Astrocyte of the cerebellum (primary cell): ENCODE measurements at regions not wholly inside any gene's neighbourhood (a gene's known extent, or its start where the extent isn't known, plus 50 kb on each side); places are given as distances from the start of the nearest gene placed in this dataset.
"Not testable (repeated sequence)": the region's sequence is repeated elsewhere in the genome, so short reads cannot be mapped to it uniquely, and the experiment has no call there.

Source experiments
- DNase-seq: peaks from one replicate; pipeline ENCODE4 v3.0.0-alpha.2; 2011; ENCODE audit warnings: low read depth
- H3K4me3 ChIP-seq: 2 replicates; pipeline ENCODE4 v1.5.1; 2011; ENCODE audit warnings: mild to moderate bottlenecking, low read depth, low read length, moderate library complexity
- in situ Hi-C: cut with HindIII; loops from 2 replicates; pipeline ENCODE4 v1.10.0; 2017; ENCODE audit warnings: low sequenced_read_pairs
- TF ChIP-seq, protein P1 (sequence below): IDR thresholded peaks from 2 replicates; pipeline ENCODE4 v1.5.1; 2012; ENCODE audit warnings: low read length, low read depth, moderate library complexity, mild to moderate bottlenecking; ENCODE audit errors: missing control alignments

DNA sequence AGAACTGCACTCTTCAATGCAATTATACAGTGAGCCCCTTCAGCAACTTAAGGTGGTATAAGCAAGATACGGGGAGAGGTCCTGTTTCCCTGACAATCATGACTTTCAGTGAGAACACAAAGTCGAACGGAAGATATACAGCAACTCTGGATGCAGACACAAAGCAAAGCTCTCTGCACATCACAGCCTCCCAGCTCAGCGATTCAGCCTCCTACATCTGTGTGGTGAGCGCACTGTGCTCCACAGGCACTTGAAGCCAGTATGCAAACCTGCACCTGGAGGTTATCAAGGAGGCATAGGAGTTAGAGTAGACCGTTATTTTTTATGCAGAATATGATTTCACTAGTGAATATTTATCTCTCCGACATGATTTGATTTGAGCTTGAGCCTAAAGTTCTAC, 152.2 kb upstream of the OR4E1 start:
- TF ChIP-seq, protein P1, sequence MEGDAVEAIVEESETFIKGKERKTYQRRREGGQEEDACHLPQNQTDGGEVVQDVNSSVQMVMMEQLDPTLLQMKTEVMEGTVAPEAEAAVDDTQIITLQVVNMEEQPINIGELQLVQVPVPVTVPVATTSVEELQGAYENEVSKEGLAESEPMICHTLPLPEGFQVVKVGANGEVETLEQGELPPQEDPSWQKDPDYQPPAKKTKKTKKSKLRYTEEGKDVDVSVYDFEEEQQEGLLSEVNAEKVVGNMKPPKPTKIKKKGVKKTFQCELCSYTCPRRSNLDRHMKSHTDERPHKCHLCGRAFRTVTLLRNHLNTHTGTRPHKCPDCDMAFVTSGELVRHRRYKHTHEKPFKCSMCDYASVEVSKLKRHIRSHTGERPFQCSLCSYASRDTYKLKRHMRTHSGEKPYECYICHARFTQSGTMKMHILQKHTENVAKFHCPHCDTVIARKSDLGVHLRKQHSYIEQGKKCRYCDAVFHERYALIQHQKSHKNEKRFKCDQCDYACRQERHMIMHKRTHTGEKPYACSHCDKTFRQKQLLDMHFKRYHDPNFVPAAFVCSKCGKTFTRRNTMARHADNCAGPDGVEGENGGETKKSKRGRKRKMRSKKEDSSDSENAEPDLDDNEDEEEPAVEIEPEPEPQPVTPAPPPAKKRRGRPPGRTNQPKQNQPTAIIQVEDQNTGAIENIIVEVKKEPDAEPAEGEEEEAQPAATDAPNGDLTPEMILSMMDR, result no peak
- no peak overlapping the region for H3K4me3 ChIP-seq
- DNase-seq, result no peak
- in situ Hi-C loops, result no loop called here

DNA sequence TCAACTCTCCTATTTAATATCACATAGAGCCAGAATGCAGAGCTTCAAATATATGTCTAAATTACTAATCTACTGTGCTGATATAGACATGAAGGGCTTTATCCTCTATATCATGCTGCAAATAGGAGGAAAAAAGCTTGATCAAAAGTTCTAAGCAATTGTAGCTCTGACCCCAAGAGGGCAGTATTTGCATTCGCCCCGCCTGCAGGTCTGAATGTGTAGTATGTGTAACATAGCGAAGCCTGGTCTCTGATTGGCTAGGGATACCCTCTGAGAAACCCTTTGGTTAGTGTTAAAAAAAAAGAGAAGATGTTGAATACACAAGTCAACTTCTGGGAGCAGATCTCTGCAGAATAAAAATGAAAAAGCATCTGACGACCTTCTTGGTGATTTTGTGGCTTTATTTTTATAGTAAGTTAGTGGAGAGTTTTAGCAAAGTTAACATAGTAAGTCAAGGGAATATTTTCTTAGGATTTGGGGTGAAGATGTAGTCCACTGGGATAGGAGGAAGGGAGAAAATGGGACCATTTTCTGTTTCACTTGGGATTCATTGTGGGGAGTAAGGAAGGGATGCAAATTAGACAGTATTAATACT, 151.6 kb upstream of the OR4E1 start:
- TF ChIP-seq, protein P1, result peak; percentile 52
- no peak overlapping the region for H3K4me3 ChIP-seq
- in situ Hi-C loops, result no loop called here
- no peak for DNase-seq

DNA sequence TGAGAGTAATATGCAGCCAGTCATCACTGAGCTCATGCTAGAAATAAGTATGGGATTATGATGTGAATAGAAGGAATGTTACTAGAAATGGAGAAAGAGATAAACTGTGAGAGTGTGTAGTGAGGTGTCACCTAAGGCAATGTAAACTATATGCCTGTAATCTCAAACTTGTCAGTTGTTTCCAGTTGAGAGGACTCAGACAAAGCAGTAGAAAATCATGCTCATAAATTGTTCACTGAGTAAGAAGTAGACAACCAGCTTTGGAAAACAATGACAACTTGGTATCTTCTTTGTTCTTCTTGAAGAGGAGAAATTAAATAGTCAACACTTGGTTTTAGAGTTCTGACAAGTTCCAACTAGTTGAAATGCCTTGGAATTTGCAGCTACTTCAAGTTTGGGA, 148.5 kb upstream of the OR4E1 start:
- no peak overlapping the region for H3K4me3 ChIP-seq
- in situ Hi-C loops, result no loop called here
- DNase-seq, result no peak
- TF ChIP-seq, protein P1, result no peak

- in situ Hi-C loops, result no loop called here
- no peak overlapping the region for H3K4me3 ChIP-seq
- DNase-seq, result no peak
- TF ChIP-seq, protein P1, result no peak
These were observed 147.0 kb upstream of the OR4E1 start for GRCh38 chr14:21820631-21821030.

DNA sequence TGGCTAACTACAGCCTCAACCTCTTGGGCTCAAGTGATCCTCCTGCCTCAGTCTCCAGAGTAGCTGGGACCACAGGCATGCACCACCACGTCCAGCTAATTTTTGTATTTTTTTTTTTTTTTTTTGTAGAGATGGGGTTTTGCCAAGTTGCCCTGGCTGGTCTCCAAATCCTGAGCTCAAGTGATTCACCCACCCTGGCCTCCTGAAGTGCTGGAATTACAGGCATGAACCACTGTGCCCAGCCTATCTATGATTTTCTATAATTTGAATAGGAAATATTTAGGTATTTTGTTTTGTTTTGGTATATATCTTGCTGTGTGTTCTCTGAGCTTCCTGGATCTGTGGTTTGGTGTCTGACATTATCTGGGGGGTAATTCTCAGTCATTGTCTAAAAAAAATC, 146.3 kb upstream of the OR4E1 start:
- in situ Hi-C loops, H3K4me3 ChIP-seq: not testable (repeated sequence)
- DNase-seq, result peak; percentile 49

DNA sequence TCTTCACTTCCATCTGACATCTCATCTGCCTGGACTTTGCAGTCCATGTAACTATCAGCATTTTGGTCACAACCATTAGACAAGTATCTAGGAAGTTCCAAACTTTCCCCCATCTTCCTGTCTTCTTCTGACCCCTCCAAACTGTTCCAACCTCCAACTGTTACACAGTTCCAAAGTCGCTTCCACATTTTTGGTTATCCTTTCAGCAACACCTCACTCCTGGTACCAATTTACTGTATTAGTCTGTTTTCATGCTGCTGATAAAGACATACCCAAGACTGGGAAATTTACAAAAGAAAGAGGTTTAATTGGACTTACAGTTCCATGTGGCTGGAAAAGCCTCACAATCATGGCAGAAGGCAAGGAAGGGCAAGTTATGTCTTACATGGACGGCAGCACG, 143.4 kb upstream of the OR4E1 start:
- DNase-seq, in situ Hi-C loops, H3K4me3 ChIP-seq: not testable (repeated sequence)

DNA sequence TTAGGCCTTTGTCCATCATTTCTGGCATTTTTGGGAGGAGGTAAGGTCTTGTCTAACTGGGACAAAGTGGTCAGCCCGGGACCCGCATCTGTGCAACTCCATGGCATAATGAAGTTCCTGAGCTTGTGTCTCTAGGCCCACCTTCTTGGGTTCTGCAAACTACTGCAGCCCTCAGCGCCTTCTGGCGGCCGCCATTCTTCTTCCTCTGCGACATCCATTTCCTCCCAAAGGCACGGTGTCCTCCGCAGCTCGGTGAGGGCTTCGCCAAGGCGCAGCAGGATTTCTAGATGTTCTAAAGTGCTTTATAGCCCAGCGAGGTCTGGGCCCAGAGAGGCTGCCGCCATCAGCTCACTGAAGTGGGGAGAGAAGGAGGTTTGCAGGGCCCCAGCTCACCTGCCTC, 134.4 kb upstream of the OR4E1 start:
- no peak for DNase-seq
- in situ Hi-C loops, result no loop called here
- H3K4me3 ChIP-seq, result no peak overlapping the region
- TF ChIP-seq, protein P1, result no peak

DNA sequence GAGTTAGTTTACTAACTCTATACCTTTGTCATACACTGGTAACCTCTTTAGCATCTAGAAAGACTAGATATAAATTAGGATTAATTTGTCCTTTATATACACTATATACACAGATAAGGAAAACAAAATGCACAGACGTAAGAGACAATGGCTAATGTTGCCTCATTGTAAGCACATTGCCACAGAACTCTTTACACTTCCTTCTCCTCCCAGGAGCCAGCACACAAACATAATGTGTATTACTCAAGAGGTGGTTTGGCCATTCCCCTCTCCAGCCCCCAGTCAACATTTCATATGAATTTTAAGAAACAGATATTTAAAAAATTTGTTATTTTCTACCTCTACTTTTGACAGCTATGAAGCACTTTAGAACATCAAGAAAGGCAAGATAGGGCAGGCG, 131.4 kb upstream of the OR4E1 start:
- H3K4me3 ChIP-seq, result no peak overlapping the region
- TF ChIP-seq, protein P1, result no peak
- in situ Hi-C loops, result no loop called here
- DNase-seq, result no peak
